Kidney tubule cell (primary cell): ENCODE measurements at regions not wholly inside any gene's neighbourhood (a gene's known extent, or its start where the extent isn't known, plus 50 kb on each side); places are given as distances from the start of the nearest gene placed in this dataset.

ENCODE experiments used
- DNase-seq: peaks from one replicate; pipeline ENCODE4 v3.0.0-alpha.2; 2018; ENCODE audit warnings: low spot score

- no peak for DNase-seq
Observed at GRCh38 chr3:137204409-137204808, 246.6 kb downstream of the IL20RB start.

- DNase-seq: no peak
Observed at GRCh38 chr3:137205394-137206045, 247.7 kb downstream of the IL20RB start.

- DNase-seq: no peak
Observed at GRCh38 chr3:137207616-137208015, 249.8 kb downstream of the IL20RB start.

- DNase-seq: no peak
Observed at GRCh38 chr3:137217733-137218132, 259.9 kb downstream of the IL20RB start.

GRCh38 chr3:137219801-137220445, 262.1 kb downstream of the IL20RB start:
- no peak for DNase-seq

- no peak for DNase-seq
Observed at GRCh38 chr3:137222736-137223225, 265.0 kb downstream of the IL20RB start.

- DNase-seq: no peak
Observed at GRCh38 chr3:137224464-137224863, 266.7 kb downstream of the IL20RB start.

- no peak for DNase-seq
Observed at GRCh38 chr3:137242836-137243400, 285.1 kb downstream of the IL20RB start.

GRCh38 chr3:137246491-137246890, 288.7 kb downstream of the IL20RB start:
- no peak for DNase-seq

GRCh38 chr3:137249311-137249940, 291.6 kb downstream of the IL20RB start:
- DNase-seq: no peak

GRCh38 chr3:137259089-137259488, 301.3 kb downstream of the IL20RB start:
- DNase-seq: no peak

- DNase-seq: no peak
Observed at GRCh38 chr3:137259701-137260100, 301.9 kb downstream of the IL20RB start.

GRCh38 chr3:137264071-137264820, 306.5 kb downstream of the IL20RB start:
- no peak for DNase-seq

- no peak for DNase-seq
Observed at GRCh38 chr3:137264843-137265330, 307.1 kb downstream of the IL20RB start.

GRCh38 chr3:137282871-137283270, 325.1 kb downstream of the IL20RB start:
- no peak for DNase-seq

- no peak for DNase-seq
Observed at GRCh38 chr3:137285924-137286323, 328.1 kb downstream of the IL20RB start.

- DNase-seq: no peak
Observed at GRCh38 chr3:137293086-137293485, 335.3 kb downstream of the IL20RB start.

- DNase-seq: no peak
Observed at GRCh38 chr3:137294139-137294538, 336.4 kb downstream of the IL20RB start.

- DNase-seq: no peak
Observed at GRCh38 chr3:137294839-137295238, 337.1 kb downstream of the IL20RB start.

- DNase-seq: no peak
Observed at GRCh38 chr3:137295336-137295735, 337.6 kb downstream of the IL20RB start.

GRCh38 chr3:137296116-137296515, 338.3 kb downstream of the IL20RB start:
- no peak for DNase-seq

GRCh38 chr3:137297770-137298169, 340.0 kb downstream of the IL20RB start:
- DNase-seq: no peak
